ENCODE measurements at regions not wholly inside any gene's neighbourhood (a gene's known extent, or its start where the extent isn't known, plus 50 kb on each side); places are given as distances from the start of the nearest gene placed in this dataset.

DNA sequence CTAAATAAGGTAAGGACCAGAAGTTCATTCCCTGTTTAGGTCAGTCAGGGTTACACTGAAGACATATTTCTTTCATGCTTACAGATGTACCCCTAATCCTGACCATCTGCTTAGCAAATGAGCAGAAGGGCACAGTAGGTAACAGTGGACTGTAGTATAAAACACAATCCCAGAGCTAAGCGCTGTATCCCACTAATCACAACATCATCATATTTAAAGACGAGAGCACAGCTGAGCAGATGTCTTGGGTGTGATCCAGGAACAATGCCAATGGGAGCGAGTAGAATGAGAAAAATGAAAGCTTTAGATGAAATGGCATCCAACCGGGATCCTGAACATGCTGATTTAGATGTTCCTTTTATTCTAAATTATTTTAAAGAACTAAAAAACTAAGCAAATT, 213.4 kb downstream of the CCER1 start:
- no peak for TF ChIP-seq POLR2A (IDR thresholded peaks at IDR 0.05)
- TF ChIP-seq, protein P1, sequence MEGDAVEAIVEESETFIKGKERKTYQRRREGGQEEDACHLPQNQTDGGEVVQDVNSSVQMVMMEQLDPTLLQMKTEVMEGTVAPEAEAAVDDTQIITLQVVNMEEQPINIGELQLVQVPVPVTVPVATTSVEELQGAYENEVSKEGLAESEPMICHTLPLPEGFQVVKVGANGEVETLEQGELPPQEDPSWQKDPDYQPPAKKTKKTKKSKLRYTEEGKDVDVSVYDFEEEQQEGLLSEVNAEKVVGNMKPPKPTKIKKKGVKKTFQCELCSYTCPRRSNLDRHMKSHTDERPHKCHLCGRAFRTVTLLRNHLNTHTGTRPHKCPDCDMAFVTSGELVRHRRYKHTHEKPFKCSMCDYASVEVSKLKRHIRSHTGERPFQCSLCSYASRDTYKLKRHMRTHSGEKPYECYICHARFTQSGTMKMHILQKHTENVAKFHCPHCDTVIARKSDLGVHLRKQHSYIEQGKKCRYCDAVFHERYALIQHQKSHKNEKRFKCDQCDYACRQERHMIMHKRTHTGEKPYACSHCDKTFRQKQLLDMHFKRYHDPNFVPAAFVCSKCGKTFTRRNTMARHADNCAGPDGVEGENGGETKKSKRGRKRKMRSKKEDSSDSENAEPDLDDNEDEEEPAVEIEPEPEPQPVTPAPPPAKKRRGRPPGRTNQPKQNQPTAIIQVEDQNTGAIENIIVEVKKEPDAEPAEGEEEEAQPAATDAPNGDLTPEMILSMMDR (IDR thresholded peaks at IDR 0.05): no peak
